BLaER1 treated with 17β-estradiol and CSF1 and Interleukin-3, amounts not matched to agents 10 nM and 100 nM (cell line): ENCODE measurements at regions not wholly inside any gene's neighbourhood (a gene's known extent, or its start where the extent isn't known, plus 50 kb on each side); places are given as distances from the start of the nearest gene placed in this dataset.

Source experiments
- H3K27ac ChIP-seq, 11 experiments: shearing (Covaris generic); formaldehyde crosslinking; 2 replicates each; pipeline ENCODE4 v1.8.1; 2022
- H3K27me3 ChIP-seq, 11 experiments: shearing (Covaris generic); formaldehyde crosslinking; 2 replicates each; pipeline ENCODE4 v1.8.1; 2022
- H3K36me3 ChIP-seq, 11 experiments: shearing (Covaris generic); formaldehyde crosslinking; 2 replicates each; pipeline ENCODE4 v1.8.1; 2022
- H3K4me1 ChIP-seq, 10 experiments: shearing (Covaris generic); formaldehyde crosslinking; 2 replicates each; pipeline ENCODE4 v1.8.1; 2022
- H3K4me2 ChIP-seq, 11 experiments: shearing (Covaris generic); formaldehyde crosslinking; 2 replicates each; pipeline ENCODE4 v1.8.1; 2022
- H3K4me3 ChIP-seq, 10 experiments: shearing (Covaris generic); formaldehyde crosslinking; 2 replicates each; pipeline ENCODE4 v1.8.1; 2022
- H3K9ac ChIP-seq, 11 experiments: shearing (Covaris generic); formaldehyde crosslinking; 2 replicates each; pipeline ENCODE4 v1.8.1; 2022
- H3K9me3 ChIP-seq, 11 experiments: shearing (Covaris generic); formaldehyde crosslinking; replicated peaks in 1 of 11; 2 replicates each; pipeline ENCODE4 v1.8.1; 2022
- H4K20me1 ChIP-seq, 11 experiments: shearing (Covaris generic); formaldehyde crosslinking; 2 replicates each; pipeline ENCODE4 v1.8.1; 2022
- Cebpa-rat ChIP-seq, 11 experiments: shearing (Covaris generic); IDR thresholded peaks; 2 replicates each; pipeline ENCODE4 v1.8.1; 2022

- H3K27me3 ChIP-seq: no peaks in the 10 kb centered on the region
- TF ChIP-seq Cebpa-rat (IDR thresholded peaks at IDR 0.05): no peak
- H4K20me1 ChIP-seq: no peaks in the 10 kb centered on the region
- no peak overlapping the region for H3K9ac ChIP-seq
- H3K27ac ChIP-seq: no peak overlapping the region
- no peaks in the 10 kb centered on the region for H3K36me3 ChIP-seq
- no peaks in the 10 kb centered on the region for H3K9me3 ChIP-seq
- no peak overlapping the region for H3K4me2 ChIP-seq
- peaks cover 0 to 9% (median 3%) of the 10 kb centered on the region in 10 experiments; a peak in 6 of 20 replicates for H3K4me1 ChIP-seq
- H3K4me3 ChIP-seq: no peak overlapping the region
Observed at GRCh38 chr13:67438465-67438864, 208.3 kb upstream of the PCDH9 start.

DNA sequence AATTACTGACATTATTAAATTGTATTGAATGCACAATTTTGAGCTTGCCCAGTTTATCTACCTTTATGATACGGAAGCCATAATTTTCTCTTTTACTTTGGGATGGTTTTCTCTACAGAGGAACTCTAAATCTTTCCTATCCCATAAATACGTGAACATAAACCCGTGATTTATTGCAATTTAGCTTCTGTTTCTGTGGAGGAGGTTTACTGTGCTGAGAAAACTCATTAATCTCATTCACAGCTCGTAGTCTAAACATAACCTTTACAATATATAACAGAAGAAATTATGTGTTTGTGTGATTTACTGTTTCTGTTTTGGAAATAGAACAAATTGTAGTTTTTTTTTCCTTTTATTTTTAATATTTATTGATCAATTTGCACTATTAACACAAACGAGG lies 207.1 kb upstream of the PCDH9 start:
- Histone ChIP-seq H3K9ac (no peak overlapping the region), H3K4me1 (peaks cover 0 to 9% (median 3%) of the 10 kb centered on the region in 10 experiments; a peak in 6 of 20 replicates), H3K27ac (no peak overlapping the region), H4K20me1 (no peaks in the 10 kb centered on the region), H3K4me3 (no peak overlapping the region), H3K27me3 (no peaks in the 10 kb centered on the region), H3K36me3 (no peaks in the 10 kb centered on the region), H3K4me2 (no peak overlapping the region), H3K9me3 (no peaks in the 10 kb centered on the region)
- TF ChIP-seq Cebpa-rat (IDR thresholded peaks at IDR 0.05): no peak

GRCh38 chr13:67421475-67421874 lies 191.3 kb upstream of the PCDH9 start:
- no peak for TF ChIP-seq Cebpa-rat (IDR thresholded peaks at IDR 0.05)
- no peaks in the 10 kb centered on the region for H4K20me1 ChIP-seq
- no peak overlapping the region for H3K27ac ChIP-seq
- no peaks in the 10 kb centered on the region for H3K9me3 ChIP-seq
- no peak overlapping the region for H3K9ac ChIP-seq
- no peaks in the 10 kb centered on the region for H3K27me3 ChIP-seq
- no peaks in the 10 kb centered on the region for H3K4me1 ChIP-seq
- no peak overlapping the region for H3K4me3 ChIP-seq
- no peak overlapping the region for H3K4me2 ChIP-seq
- H3K36me3 ChIP-seq: no peaks in the 10 kb centered on the region

GRCh38 chr13:67416047-67416925 lies 186.2 kb upstream of the PCDH9 start:
- no peak overlapping the region for H3K9ac ChIP-seq
- H3K4me1 ChIP-seq: no peaks in the 10 kb centered on the region
- no peaks in the 10 kb centered on the region for H4K20me1 ChIP-seq
- no peak for TF ChIP-seq Cebpa-rat (IDR thresholded peaks at IDR 0.05)
- no peaks in the 10 kb centered on the region for H3K27me3 ChIP-seq
- no peaks in the 10 kb centered on the region for H3K36me3 ChIP-seq
- H3K4me2 ChIP-seq: no peak overlapping the region
- no peak overlapping the region for H3K4me3 ChIP-seq
- no peaks in the 10 kb centered on the region for H3K9me3 ChIP-seq
- H3K27ac ChIP-seq: no peak overlapping the region

GRCh38 chr13:67410645-67411044 lies 180.5 kb upstream of the PCDH9 start:
- no peak overlapping the region for H3K4me3 ChIP-seq
- H3K9ac ChIP-seq: no peak overlapping the region
- H3K4me1 ChIP-seq: no peaks in the 10 kb centered on the region
- H3K27ac ChIP-seq: no peak overlapping the region
- no peaks in the 10 kb centered on the region for H4K20me1 ChIP-seq
- no peak for TF ChIP-seq Cebpa-rat (IDR thresholded peaks at IDR 0.05)
- no peaks in the 10 kb centered on the region for H3K9me3 ChIP-seq
- H3K27me3 ChIP-seq: no peaks in the 10 kb centered on the region
- no peaks in the 10 kb centered on the region for H3K36me3 ChIP-seq
- H3K4me2 ChIP-seq: no peak overlapping the region

DNA sequence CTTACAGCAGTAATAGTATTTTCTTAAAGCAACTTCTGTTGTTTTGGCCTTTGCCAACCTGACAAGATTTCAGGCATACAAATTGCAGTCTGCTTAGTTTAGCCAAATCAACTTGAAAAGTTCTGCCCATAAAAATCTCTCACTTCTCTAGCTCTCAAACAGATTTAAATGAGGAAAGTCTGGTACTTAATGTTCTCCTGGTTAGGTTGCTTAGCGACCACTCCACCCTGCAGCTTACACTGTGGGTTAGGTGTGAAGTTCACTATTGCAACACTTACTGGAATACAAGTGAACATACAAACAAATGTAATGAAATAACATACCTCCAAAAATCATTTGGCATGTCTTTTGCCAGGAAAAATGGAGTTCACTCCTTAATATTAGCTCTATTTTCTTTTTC lies 178.7 kb upstream of the PCDH9 start:
- no peaks in the 10 kb centered on the region for H3K4me1 ChIP-seq
- no peak overlapping the region for H3K9ac ChIP-seq
- H3K4me3 ChIP-seq: no peak overlapping the region
- H3K4me2 ChIP-seq: no peak overlapping the region
- no peaks in the 10 kb centered on the region for H4K20me1 ChIP-seq
- no peaks in the 10 kb centered on the region for H3K27me3 ChIP-seq
- no peaks in the 10 kb centered on the region for H3K9me3 ChIP-seq
- TF ChIP-seq Cebpa-rat (IDR thresholded peaks at IDR 0.05): no peak
- no peak overlapping the region for H3K27ac ChIP-seq
- H3K36me3 ChIP-seq: no peaks in the 10 kb centered on the region

DNA sequence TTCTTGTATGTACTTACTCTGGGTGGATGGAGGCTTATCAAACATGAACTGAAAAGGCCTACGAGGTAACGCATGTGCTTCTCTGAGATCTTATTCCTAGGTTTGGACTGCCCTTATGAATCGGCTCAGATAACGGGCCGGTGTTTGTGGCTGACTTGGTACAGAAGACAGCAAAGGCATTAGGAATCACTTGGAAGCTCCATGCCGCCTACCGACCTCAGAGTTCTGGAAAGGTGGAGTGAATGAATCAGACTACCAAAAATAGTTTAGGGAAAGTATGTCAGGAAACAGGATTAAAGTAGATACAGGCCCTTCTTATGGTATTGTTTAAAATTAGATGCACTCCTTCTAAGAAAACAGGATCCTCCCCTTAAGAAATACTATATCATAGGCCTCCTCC lies 172.4 kb upstream of the PCDH9 start:
- H3K4me2 ChIP-seq: no peak overlapping the region
- peaks cover 6 to 25% (median 18%) of the 10 kb centered on the region in 11 experiments; a peak in 20 of 22 replicates for H3K9me3 ChIP-seq
- no peak overlapping the region for H3K9ac ChIP-seq

DNA sequence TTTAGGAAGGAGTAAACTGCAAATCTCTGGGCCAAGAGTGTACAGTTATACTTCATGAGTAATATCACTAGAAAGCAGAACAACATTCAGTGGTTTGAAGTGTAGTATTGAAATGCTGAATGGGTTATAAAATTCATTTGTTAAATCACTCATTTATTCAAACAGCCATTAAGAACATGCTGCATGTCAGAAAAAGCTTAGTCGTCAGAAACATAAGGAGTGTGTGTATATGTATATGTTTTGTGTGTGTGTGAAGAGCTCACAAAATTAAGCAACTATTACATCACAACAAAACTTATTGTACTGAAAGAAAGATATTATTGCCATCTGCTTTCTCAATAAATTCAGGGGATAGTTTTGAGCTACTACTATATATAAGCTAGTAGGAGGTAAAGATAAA lies 165.4 kb upstream of the PCDH9 start:
- Histone ChIP-seq H3K9me3 (peaks cover 6 to 27% (median 19%) of the 10 kb centered on the region in 11 experiments; a peak in 20 of 22 replicates), H4K20me1 (no peaks in the 10 kb centered on the region), H3K27ac (no peak overlapping the region), H3K27me3 (no peaks in the 10 kb centered on the region), H3K9ac (no peak overlapping the region), H3K36me3 (no peaks in the 10 kb centered on the region), H3K4me3 (no peak overlapping the region), H3K4me2 (no peak overlapping the region), H3K4me1 (no peaks in the 10 kb centered on the region)
- no peak for TF ChIP-seq Cebpa-rat (IDR thresholded peaks at IDR 0.05)

More for the DNA sequence above, 172.4 kb upstream of the PCDH9 start:
- Histone ChIP-seq H3K4me3 (no peak overlapping the region), H3K27ac (no peak overlapping the region), H3K4me1 (no peaks in the 10 kb centered on the region), H3K36me3 (no peaks in the 10 kb centered on the region), H3K27me3 (no peaks in the 10 kb centered on the region), H4K20me1 (no peaks in the 10 kb centered on the region)
- no peak for TF ChIP-seq Cebpa-rat (IDR thresholded peaks at IDR 0.05)

DNA sequence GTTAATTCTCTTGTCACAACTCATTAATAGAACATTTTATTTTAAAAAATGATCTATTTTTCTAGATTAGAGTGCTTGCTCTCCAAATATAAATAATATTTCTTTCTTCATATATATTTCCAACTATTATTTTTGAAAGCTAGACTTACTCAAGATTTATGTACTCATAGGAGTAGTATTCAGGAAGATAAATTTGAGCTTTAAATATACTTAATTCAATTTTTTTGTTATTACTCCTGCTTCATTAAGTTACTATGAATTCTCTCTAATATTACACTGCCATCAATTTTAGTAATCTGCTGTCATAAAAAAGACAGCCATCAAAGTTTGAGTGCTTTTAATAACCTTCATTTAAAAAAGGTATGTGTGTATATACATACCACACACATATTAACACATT lies 161.9 kb upstream of the PCDH9 start:
- TF ChIP-seq Cebpa-rat (IDR thresholded peaks at IDR 0.05): no peak
- H4K20me1 ChIP-seq: no peaks in the 10 kb centered on the region
- H3K9ac ChIP-seq: no peak overlapping the region
- no peaks in the 10 kb centered on the region for H3K4me1 ChIP-seq
- H3K9me3 ChIP-seq: no peaks in the 10 kb centered on the region
- H3K4me3 ChIP-seq: no peak overlapping the region
- H3K4me2 ChIP-seq: no peak overlapping the region
- no peak overlapping the region for H3K27ac ChIP-seq
- H3K27me3 ChIP-seq: no peaks in the 10 kb centered on the region
- no peaks in the 10 kb centered on the region for H3K36me3 ChIP-seq

GRCh38 chr13:67390462-67391086 lies 160.4 kb upstream of the PCDH9 start:
- no peaks in the 10 kb centered on the region for H3K4me1 ChIP-seq
- H3K4me2 ChIP-seq: no peak overlapping the region
- H3K9me3 ChIP-seq: no peaks in the 10 kb centered on the region
- no peaks in the 10 kb centered on the region for H4K20me1 ChIP-seq
- no peak overlapping the region for H3K4me3 ChIP-seq
- H3K27me3 ChIP-seq: no peaks in the 10 kb centered on the region
- TF ChIP-seq Cebpa-rat (IDR thresholded peaks at IDR 0.05): no peak
- no peak overlapping the region for H3K9ac ChIP-seq
- H3K36me3 ChIP-seq: no peaks in the 10 kb centered on the region
- H3K27ac ChIP-seq: no peak overlapping the region
